PC-9 (cell line): ENCODE measurements at regions not wholly inside any gene's neighbourhood (a gene's known extent, or its start where the extent isn't known, plus 50 kb on each side); places are given as distances from the start of the nearest gene placed in this dataset.

Source experiments
- BruUV-seq: library from RNA; stranded (reverse); fragments of 400-500 nt; replicated peaks from 2 replicates; lab custom pipeline; 2021; lab: Mats Ljungman, UMichigan
- CTCF ChIA-PET: fragments of 300-600 bp; sonication (Branson Sonifier 250); formaldehyde crosslinking; loops from one replicate; lab custom pipeline; 2022; ENCODE audit warnings: antibody characterized with exemption; lab: Charles Lee
- POLR2A ChIA-PET: fragments of 300-600 bp; sonication (Branson Sonifier 250); formaldehyde crosslinking; loops from one replicate; lab custom pipeline; 2022; ENCODE audit warnings: antibody characterized with exemption; ENCODE audit not compliant: unreplicated experiment; lab: Charles Lee
- DNase-seq, 2 experiments: peaks; one replicate each; pipeline versions ENCODE4 v3.0.0 to v3.0.0-alpha.2; 2015 to 2022; ENCODE audit warnings: mixed read lengths in 1 of 2
- H2AFZ ChIP-seq: fragments of 200-600 bp; sonication (generic); 2 replicates; pipeline ENCODE4 v1.8.1; 2017; ENCODE audit warnings: antibody characterized with exemption
- H3F3A ChIP-seq: fragments of 200-600 bp; sonication (generic); 2 replicates; pipeline ENCODE4 v1.8.1; 2017; ENCODE audit warnings: antibody characterized with exemption, mild to moderate bottlenecking, low read depth; ENCODE audit not compliant: insufficient read depth
- H3K27ac ChIP-seq: fragments of 200-600 bp; sonication (generic); 2 replicates; pipeline ENCODE4 v1.6.1; 2016; ENCODE audit warnings: mixed run types
- H3K27me3 ChIP-seq: fragments of 200-600 bp; sonication (generic); 2 replicates; pipeline ENCODE4 v1.6.1; 2016; ENCODE audit warnings: low read depth, mixed run types; ENCODE audit not compliant: insufficient read depth
- H3K36me3 ChIP-seq: fragments of 200-600 bp; sonication (generic); 2 replicates; pipeline ENCODE4 v1.6.1; 2016; ENCODE audit warnings: low read depth, mixed run types
- H3K4me1 ChIP-seq: fragments of 200-600 bp; sonication (generic); replicated peaks from 2 replicates; pipeline ENCODE4 v1.6.1; 2016; ENCODE audit warnings: mixed run types; ENCODE audit not compliant: insufficient read depth
- H3K4me2 ChIP-seq: fragments of 200-600 bp; sonication (generic); 2 replicates; pipeline ENCODE4 v1.6.1; 2017; ENCODE audit warnings: mixed run types
- H3K4me3 ChIP-seq: fragments of 200-600 bp; sonication (generic); 2 replicates; pipeline ENCODE4 v1.6.1; 2016; ENCODE audit warnings: mixed run types
- H3K79me2 ChIP-seq: fragments of 200-600 bp; sonication (generic); 2 replicates; pipeline ENCODE4 v1.6.1; 2017; ENCODE audit warnings: low read depth, mixed run types
- H3K9me2 ChIP-seq: fragments of 200-600 bp; sonication (generic); 2 replicates; pipeline ENCODE4 v1.8.1; 2017; ENCODE audit warnings: mild to moderate bottlenecking; ENCODE audit not compliant: insufficient read depth
- H3K9me3 ChIP-seq: fragments of 200-600 bp; sonication (generic); 2 replicates; pipeline ENCODE4 v1.8.1; 2016; ENCODE audit warnings: low read depth; ENCODE audit not compliant: insufficient read depth
- H4K20me1 ChIP-seq: fragments of 200-600 bp; sonication (generic); 2 replicates; pipeline ENCODE4 v1.8.1; 2017; ENCODE audit not compliant: insufficient read depth
- EZH2 ChIP-seq: fragments of 200-600 bp; sonication (generic); IDR thresholded peaks from 2 replicates; pipeline ENCODE4 v1.8.0; 2017; ENCODE audit warnings: antibody characterized with exemption, low read depth
- intact Hi-C: fragments of 100-400 bp; cut with micrococcal nuclease; formaldehyde crosslinking; loops from one replicate; pipeline ENCODE4 v1.10.0; 2022; ENCODE audit not compliant: unreplicated experiment
- TF ChIP-seq, protein P1 (sequence below): fragments of 200-600 bp; sonication (generic); conservative IDR thresholded peaks from 2 replicates; pipeline ENCODE4 v1.6.1; 2017; ENCODE audit warnings: mixed run types, antibody characterized with exemption, mild to moderate bottlenecking, moderate library complexity

DNA sequence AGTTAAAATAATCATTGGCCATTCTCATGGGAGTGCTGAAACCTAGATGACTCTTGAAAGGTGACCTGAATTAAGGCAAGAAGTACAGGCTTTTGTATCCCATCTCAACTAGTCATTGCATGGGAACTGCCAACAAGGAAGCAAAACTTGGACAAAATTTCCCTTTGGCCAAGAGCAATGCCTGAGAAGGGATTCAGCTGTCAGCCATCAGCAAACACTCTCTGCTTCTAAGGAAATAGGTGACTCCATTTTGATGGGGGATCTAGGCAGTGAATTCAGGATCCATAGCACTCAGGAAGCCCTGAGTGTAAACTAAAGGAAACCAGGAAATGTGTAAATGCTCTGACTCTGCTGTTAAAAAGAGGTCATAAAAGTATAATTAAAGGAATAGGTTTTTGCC lies 221.5 kb upstream of the TMEM229A start:
- Histone ChIP-seq H4K20me1 (no peaks in the 10 kb centered on the region), H3K36me3 (no peaks in the 10 kb centered on the region), H3K79me2 (no peaks in the 10 kb centered on the region), H3K4me3 (no peak overlapping the region), H3K9me2 (no peaks in the 10 kb centered on the region), H3K27ac (no peak overlapping the region), H3K4me2 (no peak overlapping the region), H3F3A (no peaks in the 10 kb centered on the region), H2AFZ (no peak overlapping the region), H3K27me3 (no peaks in the 10 kb centered on the region), H3K4me1 (no peaks in the 10 kb centered on the region), H3K9me3 (no peaks in the 10 kb centered on the region)
- no TSS peak for BruUV-seq
- no peak for TF ChIP-seq EZH2
- TF ChIP-seq, protein P1, sequence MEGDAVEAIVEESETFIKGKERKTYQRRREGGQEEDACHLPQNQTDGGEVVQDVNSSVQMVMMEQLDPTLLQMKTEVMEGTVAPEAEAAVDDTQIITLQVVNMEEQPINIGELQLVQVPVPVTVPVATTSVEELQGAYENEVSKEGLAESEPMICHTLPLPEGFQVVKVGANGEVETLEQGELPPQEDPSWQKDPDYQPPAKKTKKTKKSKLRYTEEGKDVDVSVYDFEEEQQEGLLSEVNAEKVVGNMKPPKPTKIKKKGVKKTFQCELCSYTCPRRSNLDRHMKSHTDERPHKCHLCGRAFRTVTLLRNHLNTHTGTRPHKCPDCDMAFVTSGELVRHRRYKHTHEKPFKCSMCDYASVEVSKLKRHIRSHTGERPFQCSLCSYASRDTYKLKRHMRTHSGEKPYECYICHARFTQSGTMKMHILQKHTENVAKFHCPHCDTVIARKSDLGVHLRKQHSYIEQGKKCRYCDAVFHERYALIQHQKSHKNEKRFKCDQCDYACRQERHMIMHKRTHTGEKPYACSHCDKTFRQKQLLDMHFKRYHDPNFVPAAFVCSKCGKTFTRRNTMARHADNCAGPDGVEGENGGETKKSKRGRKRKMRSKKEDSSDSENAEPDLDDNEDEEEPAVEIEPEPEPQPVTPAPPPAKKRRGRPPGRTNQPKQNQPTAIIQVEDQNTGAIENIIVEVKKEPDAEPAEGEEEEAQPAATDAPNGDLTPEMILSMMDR, result no peak
- DNase-seq, result no peak
- intact Hi-C loops, result no loop called here
- ChIA-PET CTCF (no interaction called here), POLR2A (no interaction called here)

DNA sequence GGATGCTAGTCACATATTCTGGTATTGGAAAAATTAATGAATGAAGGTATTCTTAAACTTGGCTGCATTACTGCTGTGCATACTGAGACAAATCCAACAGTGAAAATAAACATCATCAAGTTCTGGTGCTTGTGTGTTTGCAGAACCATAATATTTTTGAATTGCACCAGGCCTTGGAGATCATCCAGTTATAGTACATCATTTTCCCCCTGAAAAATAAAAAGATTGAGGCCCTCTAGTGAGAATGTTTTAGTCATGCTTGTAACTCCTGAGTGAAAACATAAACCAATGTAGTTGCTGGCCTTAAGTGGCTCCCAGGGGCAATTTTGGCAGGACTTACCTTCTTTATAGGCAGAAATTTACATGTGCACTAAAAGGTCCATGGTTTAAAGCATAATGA lies 218.8 kb upstream of the TMEM229A start:
- intact Hi-C loops, result no loop called here

DNA sequence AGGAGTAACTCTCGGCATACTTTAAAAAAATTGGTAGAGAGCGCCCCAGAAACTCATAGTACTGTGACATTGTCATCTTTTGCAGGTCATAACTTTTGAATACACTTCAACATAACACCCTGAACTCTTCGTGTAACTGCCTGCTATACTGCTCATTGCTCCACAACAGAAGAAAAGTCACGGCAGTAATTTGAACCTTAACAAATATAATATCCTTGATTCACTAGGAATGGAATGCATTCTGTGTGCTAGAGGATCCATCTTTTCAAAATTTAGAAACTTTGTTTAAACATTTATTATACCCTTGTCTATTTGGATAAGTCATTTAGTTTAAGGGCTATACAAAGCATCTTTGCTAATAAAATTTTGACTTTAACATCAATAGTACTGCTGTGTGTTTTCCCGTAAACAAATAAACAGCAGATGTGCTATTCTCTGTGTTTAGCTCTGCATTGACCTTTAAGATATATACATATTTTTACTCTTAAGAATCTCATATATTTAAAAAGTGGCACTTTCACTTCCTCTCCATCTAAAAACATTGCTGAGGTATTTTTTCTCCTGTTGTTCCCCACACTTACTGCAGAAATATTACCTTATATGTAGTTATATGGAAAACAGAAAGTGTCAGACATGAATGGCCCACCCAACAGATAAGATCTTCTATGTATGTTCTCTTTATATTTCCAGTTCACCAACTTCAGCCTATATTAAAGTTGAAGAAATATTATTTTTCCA lies 217.6 kb upstream of the TMEM229A start:
- Histone ChIP-seq H3K4me2 (no peak overlapping the region), H3K9me3 (no peaks in the 10 kb centered on the region), H2AFZ (no peak overlapping the region), H3K36me3 (no peaks in the 10 kb centered on the region), H3K79me2 (no peaks in the 10 kb centered on the region), H3K4me3 (no peak overlapping the region), H3K9me2 (no peaks in the 10 kb centered on the region), H3F3A (no peaks in the 10 kb centered on the region), H4K20me1 (no peaks in the 10 kb centered on the region), H3K4me1 (no peaks in the 10 kb centered on the region), H3K27ac (no peak overlapping the region), H3K27me3 (no peaks in the 10 kb centered on the region)
- intact Hi-C loops, result no loop called here
- POLR2A ChIA-PET, result no interaction called here
- TF ChIP-seq, protein P1, result no peak
- TF ChIP-seq EZH2, result no peak
- DNase-seq, result no peak
- no TSS peak for BruUV-seq
- CTCF ChIA-PET, result no interaction called here

More for the DNA sequence above, 218.8 kb upstream of the TMEM229A start:
- H3K27ac ChIP-seq, result no peak overlapping the region
- no peaks in the 10 kb centered on the region for H4K20me1 ChIP-seq
- ChIA-PET CTCF (no interaction called here), POLR2A (no interaction called here)
- H3K27me3 ChIP-seq, result no peaks in the 10 kb centered on the region
- no peaks in the 10 kb centered on the region for H3K79me2 ChIP-seq
- H3K4me2 ChIP-seq, result no peak overlapping the region
- H3K4me1 ChIP-seq, result no peaks in the 10 kb centered on the region
- no peaks in the 10 kb centered on the region for H3K9me2 ChIP-seq
- no TSS peak for BruUV-seq
- no peak overlapping the region for H2AFZ ChIP-seq
- no peaks in the 10 kb centered on the region for H3K9me3 ChIP-seq
- DNase-seq, result no peak
- H3K4me3 ChIP-seq, result no peak overlapping the region
- no peak for TF ChIP-seq EZH2
- TF ChIP-seq, protein P1, result no peak
- no peaks in the 10 kb centered on the region for H3K36me3 ChIP-seq
- no peaks in the 10 kb centered on the region for H3F3A ChIP-seq
